ENCODE measurements at regions not wholly inside any gene's neighbourhood (a gene's known extent, or its start where the extent isn't known, plus 50 kb on each side); places are given as distances from the start of the nearest gene placed in this dataset.
"Not testable (repeated sequence)": the region's sequence is repeated elsewhere in the genome, so short reads cannot be mapped to it uniquely, and the experiment has no call there.

DNA sequence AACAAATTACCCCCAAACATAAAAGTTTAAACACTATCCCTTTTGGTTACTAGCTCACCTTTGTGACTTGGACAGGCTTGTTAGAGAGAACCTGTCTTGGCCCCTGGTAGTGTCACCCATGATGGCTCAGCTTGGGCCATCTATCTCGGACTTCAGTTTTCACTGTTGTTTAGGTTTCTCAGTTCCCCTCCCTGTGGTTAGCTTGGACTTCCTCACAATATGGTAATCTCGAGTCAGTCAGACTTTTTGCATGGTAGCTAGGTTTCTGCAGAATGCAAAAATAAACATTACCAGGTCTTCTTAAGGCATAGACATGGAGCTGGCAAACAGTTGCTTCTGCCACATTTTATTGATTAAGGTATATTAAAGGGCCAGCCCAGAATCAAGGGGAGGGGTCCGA lies 324.3 kb upstream of the RORB start:
- Histone ChIP-seq H3K4me3 (no peak overlapping the region), H3K27me3 (no peaks in the 10 kb centered on the region), H3K36me3 (no peaks in the 10 kb centered on the region), H3K4me1 (no peaks in the 10 kb centered on the region), H3K9me3 (peaks cover 0 to 4% (median 0%) of the 10 kb centered on the region in 12 donors), H3K27ac (no peak overlapping the region)
- WGBS, 4 donors: 72 to 78% (median 74%) methylated on average over 3 of the region's 3 CpGs
- no peak for TF ChIP-seq POLR2A (IDR thresholded peaks at IDR 0.05)
- TF ChIP-seq, protein P1, sequence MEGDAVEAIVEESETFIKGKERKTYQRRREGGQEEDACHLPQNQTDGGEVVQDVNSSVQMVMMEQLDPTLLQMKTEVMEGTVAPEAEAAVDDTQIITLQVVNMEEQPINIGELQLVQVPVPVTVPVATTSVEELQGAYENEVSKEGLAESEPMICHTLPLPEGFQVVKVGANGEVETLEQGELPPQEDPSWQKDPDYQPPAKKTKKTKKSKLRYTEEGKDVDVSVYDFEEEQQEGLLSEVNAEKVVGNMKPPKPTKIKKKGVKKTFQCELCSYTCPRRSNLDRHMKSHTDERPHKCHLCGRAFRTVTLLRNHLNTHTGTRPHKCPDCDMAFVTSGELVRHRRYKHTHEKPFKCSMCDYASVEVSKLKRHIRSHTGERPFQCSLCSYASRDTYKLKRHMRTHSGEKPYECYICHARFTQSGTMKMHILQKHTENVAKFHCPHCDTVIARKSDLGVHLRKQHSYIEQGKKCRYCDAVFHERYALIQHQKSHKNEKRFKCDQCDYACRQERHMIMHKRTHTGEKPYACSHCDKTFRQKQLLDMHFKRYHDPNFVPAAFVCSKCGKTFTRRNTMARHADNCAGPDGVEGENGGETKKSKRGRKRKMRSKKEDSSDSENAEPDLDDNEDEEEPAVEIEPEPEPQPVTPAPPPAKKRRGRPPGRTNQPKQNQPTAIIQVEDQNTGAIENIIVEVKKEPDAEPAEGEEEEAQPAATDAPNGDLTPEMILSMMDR (IDR thresholded peaks at IDR 0.05): no peak
- no peak for DNase-seq
- ATAC-seq: no peak
- intact Hi-C loops (cut with DNase I): no loop called here

DNA sequence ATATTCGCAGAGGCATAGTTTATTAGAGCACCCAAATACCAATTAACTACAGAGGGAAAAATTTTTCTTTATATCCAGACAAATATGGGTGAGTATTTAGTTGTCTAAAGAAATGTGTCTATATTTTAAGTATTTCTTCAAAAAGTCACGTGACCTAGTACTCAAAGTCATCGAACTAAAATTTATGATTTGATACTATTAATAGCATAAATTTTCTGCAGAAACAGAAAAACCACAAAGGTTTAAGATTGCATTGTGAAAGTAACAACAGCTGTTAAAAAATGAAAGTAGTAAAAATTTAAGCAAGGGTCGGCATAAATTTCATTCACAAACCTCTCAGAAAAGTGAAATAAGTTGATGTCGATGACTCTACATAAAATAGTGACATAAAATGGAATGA lies 323.9 kb upstream of the RORB start:
- TF ChIP-seq POLR2A (IDR thresholded peaks at IDR 0.05): no peak
- TF ChIP-seq, protein P1 (IDR thresholded peaks at IDR 0.05): no peak

DNA sequence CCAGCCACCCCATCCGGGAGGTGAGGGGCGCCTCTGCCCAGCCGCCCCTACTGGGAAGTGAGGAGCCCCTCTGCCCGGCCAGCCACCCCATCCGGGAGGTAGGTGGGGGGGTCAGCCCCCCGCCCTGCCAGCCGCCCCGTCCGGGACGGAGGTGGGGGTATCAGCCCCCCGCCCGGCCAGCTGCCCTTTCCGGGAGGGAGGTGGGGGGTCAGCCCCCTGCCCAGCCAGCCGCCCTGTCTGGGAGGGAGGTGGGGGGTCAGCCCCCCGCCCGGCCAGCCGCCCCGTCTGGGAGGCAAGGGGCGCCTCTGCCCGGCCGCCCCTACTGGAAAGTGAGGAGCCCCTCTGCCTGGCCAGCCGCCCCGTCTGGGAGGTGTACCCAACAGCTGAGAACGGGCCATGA lies 299.4 kb upstream of the RORB start:
- ATAC-seq; DNase-seq; H3K36me3 ChIP-seq; intact Hi-C loops (cut with DNase I); H3K27me3 ChIP-seq; H3K4me3 ChIP-seq; H3K27ac ChIP-seq; H3K4me1 ChIP-seq: not testable (repeated sequence)
- H3K9me3 ChIP-seq: peaks cover 0 to 12% (median 0%) of the 10 kb centered on the region in 12 donors
- 95 to 99% (median 97%) methylated on average over 10 to 23 of the region's 24 CpGs for WGBS, 4 donors

More for the DNA sequence above, 323.9 kb upstream of the RORB start:
- Histone ChIP-seq H3K27ac (no peak overlapping the region), H3K36me3 (no peaks in the 10 kb centered on the region), H3K27me3 (no peaks in the 10 kb centered on the region), H3K4me3 (no peak overlapping the region), H3K9me3 (peaks cover 0 to 4% (median 0%) of the 10 kb centered on the region in 12 donors), H3K4me1 (no peaks in the 10 kb centered on the region)
- ATAC-seq (no peak), DNase-seq (no peak)
- 82 to 85% (median 84%) methylated on average over 5 of the region's 5 CpGs for WGBS, 4 donors
- intact Hi-C loops (cut with DNase I): no loop called here

DNA sequence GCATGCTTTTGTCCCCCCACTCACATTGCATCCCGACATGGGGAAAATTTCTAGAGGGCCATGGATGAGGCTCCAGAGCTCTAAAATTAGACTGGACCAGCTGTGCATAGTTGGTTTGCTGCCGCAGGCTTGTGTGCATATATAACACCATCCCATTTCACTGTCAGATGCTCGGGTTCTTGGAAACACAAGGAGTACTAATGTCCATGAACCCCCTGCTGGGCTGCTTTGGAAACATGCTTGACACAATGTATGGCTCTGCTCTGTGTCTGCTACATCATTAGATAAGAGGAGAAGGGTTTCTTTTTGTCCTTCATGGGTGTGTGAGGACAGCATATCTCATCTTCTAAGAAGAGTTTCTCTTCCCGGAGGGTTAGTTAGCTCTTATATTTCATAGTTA lies 292.1 kb upstream of the RORB start:
- DNase-seq (no peak), ATAC-seq (no peak)
- Histone ChIP-seq H3K4me1 (no peaks in the 10 kb centered on the region), H3K27ac (no peak overlapping the region), H3K9me3 (no peaks in the 10 kb centered on the region), H3K36me3 (no peaks in the 10 kb centered on the region), H3K27me3 (no peaks in the 10 kb centered on the region), H3K4me3 (no peak overlapping the region)
- intact Hi-C loops (cut with DNase I): no loop called here
- no peak for TF ChIP-seq POLR2A (IDR thresholded peaks at IDR 0.05)
- TF ChIP-seq, protein P1 (IDR thresholded peaks at IDR 0.05): no peak
- WGBS, 4 donors: 43 to 51% (median 47%) methylated on average over 4 of the region's 4 CpGs

DNA sequence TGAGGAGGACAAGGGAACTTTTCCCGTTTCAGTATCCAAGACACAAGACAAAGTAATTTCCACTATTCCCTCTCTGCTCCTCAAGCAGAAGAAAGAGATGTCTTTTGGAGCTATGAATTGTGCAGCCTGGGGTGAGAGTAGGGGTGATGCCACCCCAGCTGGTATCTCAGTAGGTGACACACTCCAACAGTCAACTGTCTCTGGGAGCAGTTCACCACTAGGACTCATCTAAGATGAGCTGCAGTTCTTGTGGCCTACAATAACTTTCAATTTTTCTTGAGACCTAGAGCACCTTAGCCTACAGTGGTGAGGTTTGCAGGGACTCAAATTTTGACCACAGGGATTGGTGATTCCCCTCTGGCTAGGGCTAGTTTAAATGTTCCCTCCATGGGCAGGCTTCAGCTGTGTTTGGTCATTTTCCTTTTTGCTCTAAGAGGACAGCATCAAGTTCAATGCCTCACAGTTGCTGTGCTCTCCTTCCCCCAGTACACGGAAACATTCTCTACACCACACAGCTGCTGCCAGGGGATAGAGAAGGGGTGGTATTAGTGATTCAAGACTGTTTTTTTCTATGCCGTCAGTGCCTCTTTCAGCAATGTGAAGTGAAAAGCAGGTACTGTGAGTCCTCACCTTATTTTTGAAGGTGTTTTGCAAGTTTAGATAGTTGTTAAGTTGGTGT lies 278.6 kb upstream of the RORB start:
- no peaks in the 10 kb centered on the region for H3K27me3 ChIP-seq
- 74 to 86% (median 79%) methylated on average over 3 of the region's 3 CpGs for WGBS, 4 donors
- no peaks in the 10 kb centered on the region for H3K36me3 ChIP-seq
- no peak for DNase-seq
- H3K4me1 ChIP-seq: no peaks in the 10 kb centered on the region
- no peak overlapping the region for H3K27ac ChIP-seq
- ATAC-seq: no peak
- H3K9me3 ChIP-seq: peaks cover 0 to 8% (median 0%) of the 10 kb centered on the region in 12 donors
- no peak overlapping the region for H3K4me3 ChIP-seq
- no peak for TF ChIP-seq POLR2A (IDR thresholded peaks at IDR 0.05)
- TF ChIP-seq, protein P1 (IDR thresholded peaks at IDR 0.05): no peak
- intact Hi-C loops (cut with DNase I): loop anchor here in 2 of 10 donors (10.0 kb wide), 1 partner anchor 56 kb away; no protein-coding TSS in a partner anchor

Data from heart left ventricle (tissue), 16 donors.